Transverse colon (tissue), 4 donors: ENCODE measurements at regions not wholly inside any gene's neighbourhood (a gene's known extent, or its start where the extent isn't known, plus 50 kb on each side); places are given as distances from the start of the nearest gene placed in this dataset.

ENCODE experiments used
- DNase-seq: peaks from one replicate; pipeline ENCODE4 v3.0.0-alpha.2; 2019
- H3K27ac ChIP-seq, 4 donors: fragments of 200-600 bp; sonication (generic); 2 replicates each; pipeline ENCODE4 v1.5.1; 2016 to 2018; ENCODE audit warnings: inconsistent platforms in 4 of 4
- H3K27me3 ChIP-seq: fragments of 200-600 bp; sonication (generic); 2 replicates; pipeline ENCODE4 v1.5.1; 2017; ENCODE audit warnings: inconsistent platforms
- H3K36me3 ChIP-seq, 4 donors: fragments of 200-600 bp; sonication (generic); 2 replicates each; pipeline ENCODE4 v1.5.1; 2017 to 2019; ENCODE audit warnings: inconsistent platforms in 4 of 4
- H3K4me1 ChIP-seq, 4 donors: fragments of 200-600 bp; sonication (generic); 2 replicates each; pipeline ENCODE4 v1.5.1; 2017 to 2020; ENCODE audit warnings: inconsistent platforms in 4 of 4
- H3K4me3 ChIP-seq, 4 donors: fragments of 200-600 bp; sonication (generic); 1 replicate in 1 of 4; 2 replicates in 3 of 4; pipeline versions ENCODE4 v1.5.1 to v1.6.1; 2017 to 2019; ENCODE audit warnings: inconsistent platforms in 4 of 4
- H3K9me3 ChIP-seq, 2 donors: fragments of 200-600 bp; sonication (generic); 2 replicates each; pipeline ENCODE4 v1.5.1; 2017 to 2019; ENCODE audit warnings: inconsistent platforms in 2 of 2
- EP300 ChIP-seq: sonication (generic); formaldehyde crosslinking; IDR thresholded peaks from one replicate; pipeline ENCODE4 v1.6.1; 2017; ENCODE audit warnings: antibody characterized with exemption, low read depth
- POLR2A ChIP-seq: fragments of 450-650 bp; IDR thresholded peaks from one replicate; pipeline ENCODE4 v1.6.1; 2016; ENCODE audit warnings: antibody characterized with exemption, mild to moderate bottlenecking, moderate library complexity
- POLR2AphosphoS5 ChIP-seq, 3 donors: sonication (generic); formaldehyde crosslinking; IDR thresholded peaks; one replicate each; pipeline ENCODE4 v1.6.1; 2016; ENCODE audit warnings: antibody characterized with exemption in 3 of 3
- WGBS, 2 donors: methylation state at CpG; one replicate each; pipeline ENCODE4 v1.1.5; 2018; ENCODE audit warnings: low coverage in 1 of 2; 5-methylcytosine and 5-hydroxymethylcytosine counted together
- in situ Hi-C, 4 donors: fragments of 200-750 bp; cut with MboI; loops; one replicate each; pipeline versions ENCODE4 v1.15.0 to v1.15.1; 2017; ENCODE audit warnings: low sequenced_read_pairs in 3 of 4, low pct_ligation_motif_present in 1 of 4, low pct_unique_long_range_greater_than_20kb in 1 of 4
- intact Hi-C: fragments of 100-400 bp; cut with DNase I; formaldehyde crosslinking; loops from one replicate; pipeline ENCODE4 v1.15.1; 2023; ENCODE audit warnings: low total_unique reads
- TF ChIP-seq, protein P1 (sequence below), 5 experiments: fragments of 200-600 bp in 3 of 5; fragments of 450-650 bp in 2 of 5; sonication (generic) in 3 of 5; IDR thresholded peaks; 1 replicate in 2 of 5; 2 replicates in 3 of 5; pipeline ENCODE4 v1.5.1; 2016 to 2017; ENCODE audit warnings: antibody characterized with exemption in 5 of 5, inconsistent platforms in 3 of 5, mild to moderate bottlenecking in 2 of 5, moderate library complexity in 1 of 5

DNA sequence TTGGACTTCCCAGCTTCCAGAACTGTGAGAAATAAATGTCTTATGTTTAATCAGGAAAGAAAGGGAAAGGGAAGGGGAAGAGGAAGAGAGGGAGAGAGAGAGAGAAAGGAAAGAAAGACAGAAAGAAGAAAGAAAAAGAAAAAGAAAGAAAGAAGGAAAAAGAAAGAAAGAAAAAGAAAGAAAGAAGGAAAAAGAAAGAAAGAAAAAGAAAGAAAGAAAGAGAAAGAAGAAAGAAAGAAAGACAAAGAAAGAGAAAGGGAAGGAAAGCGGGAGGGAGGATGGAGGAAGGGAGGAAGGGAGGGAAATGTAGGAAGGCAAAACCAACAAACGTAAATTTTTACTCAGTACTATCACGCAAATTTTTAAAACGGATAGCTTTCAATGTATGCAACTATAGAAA, 2281.8 kb downstream of the LRRC4C start:
- Histone ChIP-seq H3K4me1 (no peaks in the 10 kb centered on the region), H3K27me3 (no peaks in the 10 kb centered on the region), H3K4me3 (no peak overlapping the region), H3K36me3 (no peaks in the 10 kb centered on the region), H3K27ac (no peak overlapping the region), H3K9me3 (no peaks in the 10 kb centered on the region)
- no peak for DNase-seq
- WGBS, 2 donors: 89 to 97% methylated on average over 4 of the region's 4 CpGs
- TF ChIP-seq POLR2AphosphoS5 (IDR thresholded peaks at IDR 0.05): no peak
- TF ChIP-seq POLR2A: no peak
- TF ChIP-seq, protein P1, sequence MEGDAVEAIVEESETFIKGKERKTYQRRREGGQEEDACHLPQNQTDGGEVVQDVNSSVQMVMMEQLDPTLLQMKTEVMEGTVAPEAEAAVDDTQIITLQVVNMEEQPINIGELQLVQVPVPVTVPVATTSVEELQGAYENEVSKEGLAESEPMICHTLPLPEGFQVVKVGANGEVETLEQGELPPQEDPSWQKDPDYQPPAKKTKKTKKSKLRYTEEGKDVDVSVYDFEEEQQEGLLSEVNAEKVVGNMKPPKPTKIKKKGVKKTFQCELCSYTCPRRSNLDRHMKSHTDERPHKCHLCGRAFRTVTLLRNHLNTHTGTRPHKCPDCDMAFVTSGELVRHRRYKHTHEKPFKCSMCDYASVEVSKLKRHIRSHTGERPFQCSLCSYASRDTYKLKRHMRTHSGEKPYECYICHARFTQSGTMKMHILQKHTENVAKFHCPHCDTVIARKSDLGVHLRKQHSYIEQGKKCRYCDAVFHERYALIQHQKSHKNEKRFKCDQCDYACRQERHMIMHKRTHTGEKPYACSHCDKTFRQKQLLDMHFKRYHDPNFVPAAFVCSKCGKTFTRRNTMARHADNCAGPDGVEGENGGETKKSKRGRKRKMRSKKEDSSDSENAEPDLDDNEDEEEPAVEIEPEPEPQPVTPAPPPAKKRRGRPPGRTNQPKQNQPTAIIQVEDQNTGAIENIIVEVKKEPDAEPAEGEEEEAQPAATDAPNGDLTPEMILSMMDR (IDR thresholded peaks at IDR 0.05): no peak
- TF ChIP-seq EP300: no peak
- in situ Hi-C loops (no loop called here), intact Hi-C loops (no loop called here)

DNA sequence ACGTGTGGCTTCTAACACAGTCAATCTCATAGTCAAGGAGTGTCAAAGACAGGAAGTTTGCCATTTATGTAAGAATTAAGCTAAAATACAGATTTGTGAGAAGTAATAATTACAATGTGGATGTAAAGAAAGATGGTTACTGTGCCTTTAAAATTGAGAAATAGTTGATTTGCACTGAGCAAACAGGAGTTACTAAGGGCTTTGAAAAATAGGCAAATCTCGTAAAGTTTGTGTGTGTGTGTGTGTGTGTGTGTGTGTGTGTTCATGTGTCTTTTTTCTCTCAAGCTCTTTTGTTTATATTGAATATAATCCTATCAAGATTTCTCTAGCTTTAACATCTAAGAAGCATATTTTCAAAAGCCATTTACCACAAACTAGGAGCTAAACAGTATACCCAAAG, 2284.5 kb downstream of the LRRC4C start:
- H3K4me3 ChIP-seq: no peak overlapping the region
- in situ Hi-C loops (no loop called here), intact Hi-C loops (no loop called here)
- TF ChIP-seq, protein P1 (IDR thresholded peaks at IDR 0.05): no peak
- no peak for TF ChIP-seq EP300
- no peak for TF ChIP-seq POLR2A
- no peak for TF ChIP-seq POLR2AphosphoS5 (IDR thresholded peaks at IDR 0.05)
- H3K9me3 ChIP-seq: no peaks in the 10 kb centered on the region
- no peak for DNase-seq
- H3K27ac ChIP-seq: no peak overlapping the region
- no peaks in the 10 kb centered on the region for H3K36me3 ChIP-seq
- H3K27me3 ChIP-seq: no peaks in the 10 kb centered on the region
- 25 to 44% methylated on average over 2 of the region's 2 CpGs for WGBS, 2 donors
- H3K4me1 ChIP-seq: no peaks in the 10 kb centered on the region

DNA sequence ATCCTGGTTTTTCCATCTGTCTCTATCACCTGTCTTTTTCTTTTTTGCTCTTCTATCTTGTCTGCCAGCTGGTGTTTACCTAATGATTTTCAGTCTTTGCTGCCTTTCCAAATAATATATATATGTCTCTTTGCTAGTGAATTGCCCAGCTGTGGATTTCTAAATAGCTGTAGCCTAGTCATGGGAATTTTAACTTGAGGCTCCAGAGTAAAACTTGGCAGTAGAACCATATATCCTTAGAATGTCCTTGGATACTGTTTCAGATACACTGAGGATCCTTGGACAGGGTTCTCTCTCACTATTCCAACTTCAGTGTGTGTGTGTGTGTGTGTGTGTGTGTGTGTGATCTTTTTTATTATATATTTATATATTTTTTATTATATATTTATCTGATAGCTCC, 2285.3 kb downstream of the LRRC4C start:
- intact Hi-C loops: no loop called here
- in situ Hi-C loops: no loop called here
- TF ChIP-seq, protein P1 (IDR thresholded peaks at IDR 0.05): no peak
- TF ChIP-seq POLR2AphosphoS5 (IDR thresholded peaks at IDR 0.05) (no peak), POLR2A (no peak), EP300 (no peak)

DNA sequence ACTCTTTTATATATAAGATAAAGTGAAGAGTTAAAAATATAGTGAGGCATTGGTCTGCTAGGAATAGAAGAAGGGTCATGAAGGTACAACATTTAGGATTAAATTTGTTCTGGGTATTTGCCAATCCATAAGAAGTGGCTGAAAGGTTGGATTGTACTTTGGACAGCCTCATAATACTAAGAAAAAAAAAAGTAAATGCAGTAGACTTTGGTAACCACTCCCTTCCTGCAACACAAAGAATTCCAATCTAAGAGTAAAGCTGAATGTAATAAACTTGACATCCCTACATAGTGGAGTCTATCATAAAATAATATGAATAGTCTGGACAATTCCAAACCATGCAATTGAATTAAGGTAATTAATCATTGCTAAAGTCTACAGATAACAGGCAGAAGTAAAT, 2294.4 kb downstream of the LRRC4C start:
- H3K36me3 ChIP-seq: no peaks in the 10 kb centered on the region
- no peaks in the 10 kb centered on the region for H3K4me1 ChIP-seq
- no peak for DNase-seq
- H3K9me3 ChIP-seq: no peaks in the 10 kb centered on the region
- in situ Hi-C loops (no loop called here), intact Hi-C loops (no loop called here)
- no peak for TF ChIP-seq EP300
- no peak for TF ChIP-seq POLR2AphosphoS5 (IDR thresholded peaks at IDR 0.05)
- no peak for TF ChIP-seq POLR2A
- TF ChIP-seq, protein P1 (IDR thresholded peaks at IDR 0.05): no peak
- no peaks in the 10 kb centered on the region for H3K27me3 ChIP-seq
- H3K27ac ChIP-seq: no peak overlapping the region
- H3K4me3 ChIP-seq: no peak overlapping the region

More for the DNA sequence above, 2285.3 kb downstream of the LRRC4C start:
- H3K27ac ChIP-seq: no peak overlapping the region
- H3K4me1 ChIP-seq: no peaks in the 10 kb centered on the region
- H3K9me3 ChIP-seq: no peaks in the 10 kb centered on the region
- no peak for DNase-seq
- H3K4me3 ChIP-seq: no peak overlapping the region
- H3K27me3 ChIP-seq: no peaks in the 10 kb centered on the region
- H3K36me3 ChIP-seq: no peaks in the 10 kb centered on the region
